ENCODE measurements at regions not wholly inside any gene's neighbourhood (a gene's known extent, or its start where the extent isn't known, plus 50 kb on each side); places are given as distances from the start of the nearest gene placed in this dataset.

DNA sequence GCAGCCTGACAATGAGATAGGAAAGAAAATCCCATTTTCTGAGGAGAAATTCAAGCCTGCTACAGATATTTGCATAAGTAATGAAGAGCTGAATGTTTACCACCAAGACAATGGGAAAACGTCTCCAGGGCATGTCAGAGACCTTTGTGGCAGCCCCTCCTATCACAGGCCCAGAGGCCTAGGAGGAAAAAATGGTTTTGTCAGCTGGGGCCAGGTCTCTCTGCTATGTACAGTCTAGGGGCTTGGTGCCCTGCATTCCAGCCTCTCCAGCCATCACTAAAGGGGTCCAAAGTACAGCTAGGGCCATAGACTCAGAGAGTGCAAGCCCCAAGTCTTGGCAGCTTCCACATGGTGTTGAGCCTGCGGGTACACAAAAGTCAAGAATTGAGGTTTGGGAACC, 361.6 kb upstream of the ANXA10 start:
- TF ChIP-seq, protein P1, sequence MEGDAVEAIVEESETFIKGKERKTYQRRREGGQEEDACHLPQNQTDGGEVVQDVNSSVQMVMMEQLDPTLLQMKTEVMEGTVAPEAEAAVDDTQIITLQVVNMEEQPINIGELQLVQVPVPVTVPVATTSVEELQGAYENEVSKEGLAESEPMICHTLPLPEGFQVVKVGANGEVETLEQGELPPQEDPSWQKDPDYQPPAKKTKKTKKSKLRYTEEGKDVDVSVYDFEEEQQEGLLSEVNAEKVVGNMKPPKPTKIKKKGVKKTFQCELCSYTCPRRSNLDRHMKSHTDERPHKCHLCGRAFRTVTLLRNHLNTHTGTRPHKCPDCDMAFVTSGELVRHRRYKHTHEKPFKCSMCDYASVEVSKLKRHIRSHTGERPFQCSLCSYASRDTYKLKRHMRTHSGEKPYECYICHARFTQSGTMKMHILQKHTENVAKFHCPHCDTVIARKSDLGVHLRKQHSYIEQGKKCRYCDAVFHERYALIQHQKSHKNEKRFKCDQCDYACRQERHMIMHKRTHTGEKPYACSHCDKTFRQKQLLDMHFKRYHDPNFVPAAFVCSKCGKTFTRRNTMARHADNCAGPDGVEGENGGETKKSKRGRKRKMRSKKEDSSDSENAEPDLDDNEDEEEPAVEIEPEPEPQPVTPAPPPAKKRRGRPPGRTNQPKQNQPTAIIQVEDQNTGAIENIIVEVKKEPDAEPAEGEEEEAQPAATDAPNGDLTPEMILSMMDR (IDR thresholded peaks at IDR 0.05), result no peak
- no peak for TF ChIP-seq POLR2A (IDR thresholded peaks at IDR 0.05; ENCODE audit: low read depth)
